ENCODE measurements at regions not wholly inside any gene's neighbourhood (a gene's known extent, or its start where the extent isn't known, plus 50 kb on each side); places are given as distances from the start of the nearest gene placed in this dataset.

GRCh38 chr13:65650321-65650720 is 1579.8 kb downstream of the PCDH9 start (continued):
- TF ChIP-seq IKZF5 (CRISPR knock-in tag; IDR thresholded peaks at IDR 0.05) = no peak
- no peak for TF ChIP-seq KLF11 (CRISPR knock-in tag; IDR thresholded peaks at IDR 0.05)
- no peak for TF ChIP-seq TSC22D2 (CRISPR knock-in tag; IDR thresholded peaks at IDR 0.05; ENCODE audit: borderline replicate concordance)
- TF ChIP-seq MTA1 (CRISPR knock-in tag; IDR thresholded peaks at IDR 0.05; ENCODE audit: borderline replicate concordance) = no peak
- TF ChIP-seq ZNF512B (CRISPR knock-in tag; IDR thresholded peaks at IDR 0.05; ENCODE audit: borderline replicate concordance) = no peak

GRCh38 chr13:65642996-65643395 is 1587.1 kb downstream of the PCDH9 start:
- intact Hi-C loops (cut with micrococcal nuclease; ENCODE audit: unreplicated experiment) (no loop called here), in situ Hi-C loops (cut with HindIII; ENCODE audit: extremely low pct_ligation_motif_present, low pct_unique_long_range_greater_than_20kb) (loop anchor here (25.0 kb wide), 2 partner anchors 1181 to 1594 kb away; partner anchors contain the start of gene PCDH9)
- Histone ChIP-seq H3K4me1 (ENCODE audit: insufficient read depth, low read length) (no peaks in the 10 kb centered on the region), H3K4me3 (replicated peaks in 1 of 3; ENCODE audit: insufficient read depth in 1 of 3, low read depth in 2 of 3, low read length in 3 of 3) (no peak overlapping the region), H3K4me2 (ENCODE audit: low read depth, low read length) (no peak overlapping the region), H3K9me3 (ENCODE audit: low read length) (no peaks in the 10 kb centered on the region), H3K36me3 (replicated peaks in 1 of 2; ENCODE audit: control insufficient read depth in 1 of 2, insufficient read depth in 2 of 2, low read length in 2 of 2) (no peaks in the 10 kb centered on the region), H3K27ac (ENCODE audit: extremely low read length, insufficient read depth, low read length) (no peak overlapping the region), H4K20me1 (ENCODE audit: insufficient read depth, low read length) (no peaks in the 10 kb centered on the region), H3K9ac (ENCODE audit: insufficient read depth, low read depth, low read length) (no peak overlapping the region), H3K27me3 (ENCODE audit: control insufficient read depth in 1 of 2, insufficient read depth in 2 of 2, low read length in 2 of 2) (no peaks in the 10 kb centered on the region), H3K79me2 (ENCODE audit: insufficient read depth, low read length) (no peaks in the 10 kb centered on the region), H2AFZ (ENCODE audit: low read length) (no peak overlapping the region)
- no TSS peak for BruUV-seq (replicated peaks)
- 2% methylated on average over 4 of the region's 4 CpGs for WGBS (ENCODE audit: low lambda C conversion rate)
- no peak for DNase-seq (ENCODE audit: low spot score)
- no peak for FAIRE-seq
- TF ChIP-seq ZNF329 (CRISPR knock-in tag; IDR thresholded peaks at IDR 0.05; ENCODE audit: low read depth) (no peak), ZNF720 (CRISPR knock-in tag; IDR thresholded peaks at IDR 0.05) (no peak), AKAP8 (CRISPR knock-in tag; IDR thresholded peaks at IDR 0.05) (no peak), ZBTB7A (CRISPR knock-in tag; IDR thresholded peaks at IDR 0.05) (no peak)
- ATAC-seq = no peak
- POLR2A ChIA-PET = no interaction called here
- CTCF ChIA-PET (ENCODE audit: low intra/inter-chr PET ratio, low total read pairs) = no interaction called here
